Renal cortex interstitium (tissue), 11 donors: ENCODE measurements at regions not wholly inside any gene's neighbourhood (a gene's known extent, or its start where the extent isn't known, plus 50 kb on each side); places are given as distances from the start of the nearest gene placed in this dataset.

Experiments
- DNase-seq, 11 donors: peaks; one replicate each; pipeline ENCODE4 v3.0.0-alpha.2; 2013; ENCODE audit warnings: low read depth in 9 of 11, low spot score in 4 of 11; ENCODE audit errors: extremely low read depth in 1 of 11

DNA sequence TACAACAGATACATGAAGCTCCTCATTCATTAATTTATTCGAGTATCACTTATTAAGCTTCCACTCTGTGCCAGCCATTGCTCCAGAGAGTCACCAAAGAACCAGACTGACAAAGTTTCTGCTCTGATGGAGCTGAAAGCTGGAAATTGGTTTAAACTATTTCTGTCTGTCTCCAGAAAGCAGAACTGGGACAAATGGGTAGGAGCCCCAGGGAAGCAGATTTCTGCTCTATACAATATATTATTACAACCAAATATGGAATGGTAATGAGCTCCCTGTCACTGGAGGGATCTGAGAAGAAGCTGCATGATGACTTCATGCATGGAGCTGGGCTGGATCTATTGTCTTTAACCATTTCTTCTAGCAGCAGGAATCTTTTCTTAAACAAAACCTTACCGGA is 165.4 kb upstream of the ADO start:
- no peak for DNase-seq

DNA sequence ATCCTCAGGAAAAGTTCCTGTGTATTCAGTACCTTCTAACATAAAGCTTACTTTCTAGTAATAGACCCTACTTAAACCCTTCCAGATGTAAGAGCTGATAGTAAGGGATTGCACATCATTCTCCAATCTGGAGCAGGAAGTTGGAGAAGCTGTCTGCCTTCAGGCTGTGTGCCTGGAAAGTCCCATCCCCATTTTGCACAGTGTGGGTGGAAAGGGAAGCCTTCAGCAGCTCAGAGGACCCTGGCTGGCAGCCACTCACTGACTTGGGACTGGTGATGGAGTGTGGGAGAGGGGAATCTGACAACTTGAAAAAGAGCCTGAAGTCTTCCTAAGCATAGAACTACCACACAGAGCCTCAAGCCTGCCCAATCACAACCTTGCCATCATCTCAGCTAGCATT is 164.1 kb upstream of the ADO start:
- DNase-seq, result no peak

DNA sequence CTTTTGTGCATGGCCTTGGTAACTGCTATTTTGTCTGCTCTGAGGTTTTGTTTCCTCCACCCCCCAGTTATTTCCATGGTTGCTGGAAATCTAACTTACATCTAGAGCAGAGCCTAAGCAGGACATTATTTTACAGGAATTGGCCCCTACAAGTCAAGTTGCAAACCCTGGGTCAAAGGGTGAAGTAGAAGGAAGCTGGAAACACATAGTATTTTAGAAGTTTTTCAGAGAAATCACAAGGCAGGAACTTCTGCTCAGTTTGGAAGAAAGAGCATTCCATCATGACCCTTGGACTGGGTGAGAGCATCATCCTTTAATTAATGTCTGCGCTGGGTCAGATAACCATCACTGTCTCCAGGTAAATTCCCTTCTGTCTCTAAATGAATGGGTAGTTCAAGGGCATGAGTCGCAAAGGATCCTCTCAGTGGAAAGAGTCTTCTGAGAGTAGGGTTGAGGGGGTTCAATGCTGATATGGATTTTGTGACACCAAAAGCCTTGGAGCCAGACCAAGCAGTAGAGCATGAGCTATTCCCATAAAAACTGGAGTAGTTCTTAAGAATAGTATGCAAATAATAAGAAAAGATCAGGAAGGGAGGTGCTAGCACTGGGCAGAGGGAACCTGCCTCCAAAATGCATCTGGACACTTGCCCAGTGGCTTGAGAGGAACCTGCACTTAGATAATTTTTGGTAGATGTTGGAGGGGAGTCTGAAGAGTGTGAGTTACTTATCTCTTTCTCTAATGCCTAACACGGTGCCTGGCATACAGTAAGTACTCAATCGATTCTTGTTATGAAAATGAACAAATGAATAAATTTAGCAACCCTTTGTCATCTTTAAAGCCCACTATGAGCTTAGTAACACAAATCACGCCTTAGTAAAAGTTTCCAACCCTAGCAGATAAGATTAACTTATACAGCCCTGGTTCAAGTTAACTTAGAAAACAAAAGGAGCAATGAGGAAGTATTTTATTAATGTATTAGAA is 160.6 kb upstream of the ADO start:
- DNase-seq, result no peak

DNA sequence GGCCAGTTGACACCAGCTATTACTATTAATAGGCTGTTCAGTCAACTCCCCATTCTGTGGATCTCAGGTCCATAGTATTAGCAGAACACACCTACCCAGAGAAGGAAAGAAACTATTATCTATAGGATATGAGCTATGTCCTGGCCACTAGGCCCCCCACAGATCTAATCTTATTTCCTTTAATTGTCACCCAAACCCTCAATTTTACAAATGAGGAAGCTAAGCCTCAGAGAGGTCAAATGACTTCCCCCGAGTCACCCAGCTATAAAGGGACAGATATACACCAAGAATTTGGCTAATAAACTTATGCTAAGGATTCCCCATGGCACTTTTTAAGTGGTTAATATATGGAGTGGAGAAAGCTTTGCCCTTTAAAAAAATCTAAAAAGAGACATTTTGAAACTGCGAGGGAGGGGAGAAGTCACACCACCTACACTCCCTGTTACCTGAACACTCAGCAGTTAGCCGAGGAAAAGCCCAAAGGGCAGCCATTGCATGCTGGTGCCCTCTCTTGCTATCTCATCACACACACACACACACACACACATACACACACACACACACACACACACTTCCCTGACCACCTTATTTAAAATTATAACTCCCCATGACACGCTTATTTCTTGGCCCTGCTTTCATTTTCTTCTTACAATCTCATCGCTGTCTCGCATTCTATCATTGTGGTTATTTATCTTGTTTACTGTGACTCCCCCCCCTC is 157.0 kb upstream of the ADO start:
- DNase-seq, result no peak

DNA sequence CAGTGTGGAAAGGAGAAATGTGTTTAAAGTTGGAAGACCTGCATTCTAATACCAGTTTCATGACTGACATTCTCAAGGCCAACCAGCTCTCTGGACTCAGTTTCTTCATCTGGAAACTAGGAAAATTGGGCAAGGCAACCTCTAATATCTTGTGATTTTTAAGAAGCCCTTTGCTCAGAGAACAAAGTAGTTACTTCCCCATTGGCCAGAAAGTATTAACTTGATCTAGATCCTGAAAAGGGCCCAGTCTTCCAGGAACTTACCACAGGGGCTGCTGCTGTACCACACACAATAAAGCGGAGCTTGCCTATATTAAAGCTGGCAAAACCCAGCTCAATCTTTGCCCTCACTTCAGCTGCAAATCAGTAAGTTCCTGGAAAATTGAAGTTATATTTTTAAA is 155.6 kb upstream of the ADO start:
- DNase-seq, result no peak

DNA sequence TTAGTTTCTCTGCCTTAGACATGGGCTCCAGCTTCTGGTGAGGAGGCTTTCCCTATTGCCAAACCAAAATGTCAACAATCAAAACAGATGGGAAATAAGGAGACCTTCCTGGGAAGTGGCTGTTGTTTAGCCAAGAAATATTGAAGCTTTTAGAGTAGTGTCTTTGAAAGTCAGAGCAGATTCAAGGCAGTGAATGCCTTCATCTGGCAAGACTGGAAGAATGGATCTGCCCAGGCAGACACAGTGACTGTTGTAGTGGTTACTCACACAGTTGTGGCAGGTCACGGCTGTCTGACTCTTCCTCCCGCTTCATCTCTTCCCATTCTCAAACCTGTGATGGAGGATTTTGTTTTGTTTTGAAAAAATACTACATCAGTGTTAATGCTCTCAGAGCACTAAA is 154.1 kb upstream of the ADO start:
- no peak for DNase-seq

DNA sequence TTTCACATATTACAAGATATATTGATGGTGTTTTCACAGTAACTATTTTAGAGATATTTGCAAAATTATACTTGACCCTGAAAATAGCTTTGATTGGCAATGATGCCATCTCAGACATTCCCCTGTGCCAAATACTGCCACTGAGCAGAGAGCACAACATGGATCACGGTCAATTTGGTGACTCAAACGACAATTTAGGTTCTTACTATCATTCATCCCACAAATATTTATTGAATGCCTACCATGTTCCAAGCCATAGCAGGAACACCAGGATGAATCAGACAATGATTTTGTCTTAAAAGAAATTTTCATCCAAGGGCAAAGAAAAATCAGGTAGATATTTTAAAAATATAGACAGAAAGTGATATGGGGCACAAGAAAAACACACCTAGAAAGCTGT is 153.2 kb upstream of the ADO start:
- no peak for DNase-seq

DNA sequence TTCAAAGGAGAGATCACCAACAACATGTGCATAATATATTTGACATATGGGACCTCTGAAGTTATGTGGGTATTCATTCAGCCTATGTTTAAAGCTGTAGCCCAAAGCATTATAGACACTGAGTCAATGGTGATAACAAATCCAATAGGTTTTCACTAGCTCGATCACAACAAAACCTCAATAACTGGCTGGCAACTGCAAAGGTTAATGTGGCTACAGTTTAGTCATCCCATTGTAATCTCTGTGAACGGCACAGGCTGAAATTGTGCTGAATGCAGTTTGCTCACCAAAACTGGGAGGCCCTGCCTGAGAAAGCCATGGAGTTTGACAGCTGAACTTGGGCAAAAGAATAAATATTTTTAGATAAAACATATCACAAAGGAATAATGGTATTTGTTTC is 152.4 kb upstream of the ADO start:
- no peak for DNase-seq

DNA sequence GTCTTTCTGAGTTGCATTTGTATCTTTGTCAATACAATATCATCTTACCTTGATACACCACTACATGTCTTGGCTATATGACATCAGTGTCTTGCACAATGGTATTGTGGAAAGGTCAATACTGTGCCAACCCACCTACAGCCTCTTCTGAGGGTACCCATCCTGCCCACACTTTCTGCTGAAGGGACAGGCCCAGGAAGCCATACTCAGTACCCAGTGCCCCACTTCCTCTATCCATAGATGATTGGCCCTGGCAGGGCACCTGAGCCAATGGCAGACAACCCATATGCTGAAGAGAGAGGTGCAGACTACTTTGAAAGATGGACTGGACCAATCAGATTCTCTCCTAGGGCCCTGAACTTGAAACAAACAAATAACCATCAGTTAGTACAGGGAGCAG is 152.0 kb upstream of the ADO start:
- no peak for DNase-seq

DNA sequence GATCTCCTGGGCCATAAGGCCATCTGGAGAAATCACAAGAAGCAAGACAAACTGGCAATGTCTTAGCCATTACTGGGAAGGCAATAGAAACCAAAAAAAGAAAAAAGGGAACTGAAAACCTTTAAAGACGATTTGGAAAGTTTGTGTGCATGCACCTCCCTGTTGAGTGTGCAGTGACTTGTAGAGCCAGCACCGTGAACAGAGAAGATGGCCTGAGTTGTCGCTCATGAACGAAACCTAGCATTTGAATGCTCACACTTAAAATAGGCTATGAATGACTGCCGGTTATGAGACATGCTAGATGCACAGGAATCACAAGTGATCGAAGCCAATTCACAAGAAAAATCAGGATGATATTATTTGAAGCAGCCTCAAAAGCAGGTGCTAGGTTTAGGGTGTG is 151.3 kb upstream of the ADO start:
- no peak for DNase-seq

DNA sequence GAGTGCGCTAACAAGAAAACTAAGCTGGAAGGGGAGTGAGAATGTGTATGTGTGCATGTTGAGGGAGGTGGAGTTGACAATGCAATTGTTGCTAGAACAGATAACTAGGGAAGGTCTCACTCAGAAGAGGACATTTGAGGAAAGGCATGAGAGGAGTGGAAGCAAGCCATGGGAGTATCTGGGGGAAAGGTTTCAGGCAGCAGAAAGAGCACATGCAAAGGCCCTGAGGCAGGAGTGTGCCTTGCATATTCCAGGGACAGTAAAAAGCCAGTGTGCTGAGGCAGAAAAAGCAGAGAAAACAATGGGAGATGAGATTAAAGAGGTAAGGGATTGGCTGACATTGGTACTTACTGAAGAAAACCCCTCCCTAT is 149.6 kb upstream of the ADO start:
- no peak for DNase-seq

DNA sequence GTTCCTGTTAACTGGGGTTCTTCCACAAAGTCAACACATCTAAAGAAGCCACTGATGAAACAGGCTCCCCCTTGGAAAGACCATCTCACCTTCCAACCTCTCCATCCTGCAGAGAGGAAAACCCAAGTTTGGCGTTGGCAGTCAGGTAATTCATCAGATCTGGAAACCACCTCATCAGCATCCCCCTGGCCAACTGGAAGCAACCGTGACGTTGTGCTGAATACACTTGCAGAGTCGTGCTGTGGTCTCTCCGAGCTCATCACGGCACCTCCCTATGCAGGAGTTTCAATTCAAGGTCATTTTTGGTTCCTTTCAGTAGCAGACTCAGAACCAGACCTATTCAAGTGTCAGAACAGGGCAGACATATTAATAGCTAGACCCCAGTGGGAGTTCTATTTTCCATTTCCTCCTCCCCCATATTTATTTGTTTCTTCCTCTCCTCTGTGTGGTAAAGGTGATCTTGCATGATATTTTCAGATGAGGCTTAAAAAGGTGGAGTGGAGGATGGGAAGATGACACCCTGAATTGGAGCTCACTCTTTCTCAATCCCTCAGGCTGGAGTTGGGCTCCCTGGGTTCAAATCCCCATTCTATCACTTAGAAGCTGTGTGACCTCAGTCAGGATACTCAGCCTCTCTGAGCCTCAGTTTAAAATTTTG is 149.1 kb upstream of the ADO start:
- no peak for DNase-seq

DNA sequence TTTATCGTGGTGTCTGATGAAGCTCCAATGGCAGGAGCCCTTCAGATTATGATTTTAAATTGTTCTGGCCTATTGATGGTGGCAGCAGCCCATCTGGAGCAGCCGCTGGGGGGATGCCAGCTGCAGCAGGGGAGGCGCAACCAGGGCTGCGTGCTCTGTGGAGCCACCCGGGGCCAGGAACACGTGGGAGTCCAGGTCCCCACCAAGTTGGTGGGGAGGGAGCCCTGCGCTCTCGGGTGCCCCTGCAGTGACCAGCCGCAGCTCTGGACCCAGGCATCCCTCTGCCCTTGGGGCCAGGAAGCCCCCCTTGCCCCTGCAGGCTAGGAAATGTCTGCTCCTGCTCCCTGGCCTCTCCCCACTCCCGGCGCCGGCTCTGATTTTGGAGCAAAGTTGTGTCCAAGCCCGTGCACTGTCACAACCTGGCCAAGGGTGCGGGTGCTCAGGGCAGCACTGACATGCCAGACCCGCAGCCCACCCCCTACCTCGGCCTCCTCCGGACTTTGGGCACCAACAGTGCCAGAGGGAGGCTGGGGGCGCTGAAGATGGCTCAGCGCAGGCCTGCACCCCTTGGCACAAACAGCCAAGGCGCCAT is 147.2 kb upstream of the ADO start:
- no peak for DNase-seq

DNA sequence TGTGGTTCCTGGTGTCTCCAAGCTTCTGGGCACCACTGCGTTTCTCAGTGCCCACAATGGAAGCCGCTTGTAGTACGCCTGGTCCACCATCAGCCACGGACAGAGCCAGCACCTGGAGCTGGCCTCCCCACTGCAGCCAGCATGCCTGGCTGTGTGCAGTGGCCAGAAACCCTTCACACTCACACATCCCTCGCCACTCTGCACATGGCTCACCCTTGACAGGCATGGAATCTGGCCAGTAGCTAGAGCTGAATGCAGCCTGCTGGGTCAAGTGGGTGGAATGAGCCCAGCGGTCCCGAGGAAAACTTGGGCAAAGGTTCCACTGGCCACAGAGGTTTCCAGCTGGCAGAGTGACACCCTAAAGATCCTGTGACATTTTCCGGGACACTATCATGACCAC is 146.0 kb upstream of the ADO start:
- DNase-seq, result no peak

DNA sequence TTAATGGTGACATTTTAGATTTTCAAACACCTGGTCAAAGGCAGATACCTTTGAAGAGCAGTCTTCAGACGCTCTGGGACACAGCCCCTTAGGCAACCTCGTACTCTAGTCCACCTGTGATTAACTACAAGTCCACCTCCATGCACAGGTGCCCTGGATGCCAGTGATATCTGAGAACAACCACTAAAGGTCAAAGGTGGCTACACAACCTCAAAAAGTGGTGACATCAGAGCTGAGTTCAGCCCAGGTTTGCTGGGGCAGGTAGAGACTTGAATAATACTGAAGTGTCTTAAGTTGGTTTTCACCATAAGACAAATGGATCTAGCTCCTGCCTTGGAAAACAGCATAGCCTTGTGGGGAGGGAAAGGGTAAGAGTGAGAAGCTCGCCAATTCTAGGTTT is 143.4 kb upstream of the ADO start:
- DNase-seq, result no peak

DNA sequence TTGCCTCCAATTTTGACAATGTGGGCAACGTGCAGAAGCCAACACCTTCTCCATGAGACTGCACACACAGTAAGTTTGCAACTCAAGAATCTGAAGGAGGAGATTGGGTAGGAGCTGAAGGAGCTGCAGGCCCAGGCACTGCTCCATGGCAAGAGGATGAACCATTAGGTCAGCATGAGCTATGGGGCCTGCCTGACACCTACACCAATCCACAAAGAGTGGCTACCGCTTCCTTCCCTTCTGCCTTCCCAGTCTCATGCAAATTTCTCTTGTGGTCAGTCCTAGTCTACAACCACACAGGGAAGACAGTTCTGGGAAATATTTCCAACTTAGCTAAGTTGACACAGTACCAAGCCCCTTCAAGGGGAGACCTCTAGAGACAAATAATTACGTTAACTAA is 142.0 kb upstream of the ADO start:
- DNase-seq, result no peak

DNA sequence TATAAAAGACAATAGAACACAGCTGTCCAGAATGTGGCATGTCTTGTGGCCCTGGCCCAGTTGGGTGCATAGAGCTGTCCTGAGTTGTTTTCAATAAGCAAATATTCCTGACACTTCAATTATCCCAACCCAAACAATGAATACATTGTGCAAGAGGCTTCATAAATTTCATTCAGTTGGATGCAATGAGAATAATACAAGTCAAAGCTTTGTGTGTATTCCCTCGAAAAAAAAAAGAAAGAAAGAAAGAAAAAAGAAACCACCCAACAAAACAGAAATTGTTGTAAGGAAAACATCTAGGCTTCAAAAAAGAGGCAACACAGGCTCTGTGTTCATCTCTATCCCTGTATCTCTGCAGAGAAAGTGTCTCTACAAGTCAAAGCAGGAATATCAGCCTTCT is 138.7 kb upstream of the ADO start:
- no peak for DNase-seq

DNA sequence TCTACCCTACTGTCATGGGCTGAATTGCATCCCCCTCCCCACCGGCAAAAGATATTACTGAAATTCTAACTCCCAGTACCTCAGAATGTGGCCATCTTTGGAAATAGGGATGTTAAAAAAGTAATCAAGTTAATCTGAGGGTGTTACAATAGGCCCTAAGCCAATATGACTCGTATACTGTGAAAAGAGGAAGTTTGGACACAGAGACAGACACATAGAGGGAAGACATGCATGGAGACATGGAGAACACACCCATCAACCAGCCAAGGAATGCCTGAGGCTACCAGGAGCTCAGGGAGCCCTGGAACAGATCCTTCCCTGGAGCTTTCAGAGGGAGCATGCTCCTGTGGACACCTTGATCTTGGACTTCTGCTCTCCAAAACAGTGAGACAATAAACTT is 138.2 kb upstream of the ADO start:
- DNase-seq, result no peak

DNA sequence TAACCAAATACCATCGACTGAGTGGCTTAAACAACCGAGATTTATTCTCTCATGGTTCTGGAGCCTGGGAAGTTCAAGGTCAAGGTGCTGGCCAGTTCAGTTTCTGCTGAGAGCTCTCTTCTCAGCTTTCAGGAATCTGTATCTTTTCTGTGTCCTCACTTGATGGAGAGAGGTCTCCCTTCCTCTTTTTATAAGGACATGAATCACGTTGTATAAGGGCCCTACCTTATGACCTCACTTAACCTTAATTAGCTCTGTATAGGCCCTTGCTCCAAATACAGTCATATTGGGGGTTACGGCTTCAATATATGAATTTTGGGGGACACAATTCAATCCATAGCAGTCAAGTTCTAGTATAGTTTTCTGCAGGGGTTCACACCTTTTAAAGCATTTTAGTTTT is 135.2 kb upstream of the ADO start:
- no peak for DNase-seq

DNA sequence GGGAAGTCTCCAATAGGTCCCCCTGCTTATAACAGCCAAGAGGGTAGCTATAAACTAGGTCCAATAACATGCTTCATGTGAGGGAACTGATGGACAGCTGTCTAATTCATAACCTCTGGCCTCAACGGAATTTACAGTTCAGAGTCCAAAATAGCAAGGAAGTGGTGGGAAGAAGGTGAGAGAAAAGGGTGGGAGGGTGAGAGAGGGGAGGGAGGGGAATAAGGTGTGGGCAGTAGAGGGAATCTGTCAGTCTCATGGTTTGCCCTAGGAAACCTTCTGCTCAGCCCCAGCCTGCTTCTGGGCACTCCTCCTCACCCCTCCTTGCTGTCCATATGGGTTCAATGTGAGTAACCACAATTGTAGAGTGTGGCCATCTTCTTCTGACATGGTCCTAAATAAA is 133.4 kb upstream of the ADO start:
- DNase-seq, result no peak
